NCI-H1694 (cell line): ENCODE measurements at regions not wholly inside any gene's neighbourhood (a gene's known extent, or its start where the extent isn't known, plus 50 kb on each side); places are given as distances from the start of the nearest gene placed in this dataset.
"Not testable (repeated sequence)": the region's sequence is repeated elsewhere in the genome, so short reads cannot be mapped to it uniquely, and the experiment has no call there.

Experiments
- DNase-seq: peaks from one replicate; lab custom pipeline; 2025; lab: John Stamatoyannopoulos, UW

GRCh38 chr2:226475650-226476049, 324.0 kb downstream of the IRS1 start:
- DNase-seq = no peak

- DNase-seq = no peak
Measured at GRCh38 chr2:226474131-226474530, 325.5 kb downstream of the IRS1 start.

- DNase-seq = no peak
Measured at GRCh38 chr2:226471987-226472470, 327.6 kb downstream of the IRS1 start.

- no peak for DNase-seq
Measured at GRCh38 chr2:226467633-226468032, 332.0 kb downstream of the IRS1 start.

GRCh38 chr2:226467221-226467620, 332.4 kb downstream of the IRS1 start:
- DNase-seq = no peak

- DNase-seq = no peak
Measured at GRCh38 chr2:226466589-226466988, 333.0 kb downstream of the IRS1 start.

GRCh38 chr2:226466124-226466523, 333.5 kb downstream of the IRS1 start:
- no peak for DNase-seq

- DNase-seq = no peak
Measured at GRCh38 chr2:226464380-226464779, 335.2 kb downstream of the IRS1 start.

GRCh38 chr2:226463154-226463553, 336.5 kb downstream of the IRS1 start:
- no peak for DNase-seq

- no peak for DNase-seq
Measured at GRCh38 chr2:226461981-226462380, 337.6 kb downstream of the IRS1 start.

GRCh38 chr2:226456144-226456543, 343.5 kb downstream of the IRS1 start:
- not testable (repeated sequence) for DNase-seq

GRCh38 chr2:226452768-226453167, 346.9 kb downstream of the IRS1 start:
- DNase-seq = no peak

- DNase-seq = no peak
Measured at GRCh38 chr2:226451486-226451885, 348.1 kb downstream of the IRS1 start.

GRCh38 chr2:226450141-226450540, 349.5 kb downstream of the IRS1 start:
- DNase-seq = no peak

GRCh38 chr2:226447338-226448300, 352.0 kb downstream of the IRS1 start:
- no peak for DNase-seq

- DNase-seq = no peak
Measured at GRCh38 chr2:226446406-226447001, 353.1 kb downstream of the IRS1 start.

GRCh38 chr2:226445216-226445861, 354.3 kb downstream of the IRS1 start:
- DNase-seq = no peak

GRCh38 chr2:226443112-226443511, 356.5 kb downstream of the IRS1 start:
- DNase-seq = no peak

GRCh38 chr2:226440127-226440918, 359.3 kb downstream of the IRS1 start:
- DNase-seq = no peak

- no peak for DNase-seq
Measured at GRCh38 chr2:226439337-226439736, 360.3 kb downstream of the IRS1 start.

- no peak for DNase-seq
Measured at GRCh38 chr2:226435146-226435545, 364.5 kb downstream of the IRS1 start.

- DNase-seq = no peak
Measured at GRCh38 chr2:226434702-226435101, 364.9 kb downstream of the IRS1 start.
